ENCODE measurements at regions not wholly inside any gene's neighbourhood (a gene's known extent, or its start where the extent isn't known, plus 50 kb on each side); places are given as distances from the start of the nearest gene placed in this dataset.

- H3K36me3 ChIP-seq (ENCODE audit: control insufficient read depth in 4 of 4, insufficient read depth in 4 of 4, low read length in 4 of 4): no peaks in the 10 kb centered on the region
- no peak for ATAC-seq (ENCODE audit: insufficient read depth, low FRiP score)
- H3K4me3 ChIP-seq: no peak overlapping the region
- no peaks in the 10 kb centered on the region for H3K9me3 ChIP-seq (ENCODE audit: control insufficient read depth in 4 of 4, insufficient read depth in 3 of 4, low read length in 3 of 4)
- TF ChIP-seq CTCF (IDR thresholded peaks at IDR 0.05; ENCODE audit: control extremely low read depth, extremely low read depth): no peak
- no peaks in the 10 kb centered on the region for H3K27me3 ChIP-seq (ENCODE audit: control insufficient read depth in 3 of 3, insufficient read depth in 3 of 3, low read length in 2 of 3)
- H3K9ac ChIP-seq (ENCODE audit: insufficient read depth in 1 of 2, low read length in 2 of 2): no peak overlapping the region
- peaks cover 0 to 53% (median 8%) of the 10 kb centered on the region in 5 donors for H3K4me1 ChIP-seq (ENCODE audit: control insufficient read depth in 5 of 5, insufficient read depth in 5 of 5, low read length in 5 of 5)
- DNase-seq: no peak
- H3K27ac ChIP-seq (ENCODE audit: low read depth in 1 of 2, low read length in 1 of 2): no peak overlapping the region
- WGBS, 2 donors: 48 to 75% methylated on average over 2 of the region's 2 CpGs
Observed at GRCh38 chr12:91276509-91276908, 93.9 kb upstream of the DCN start.

GRCh38 chr12:91275321-91275720 is 92.7 kb upstream of the DCN start:
- Histone ChIP-seq H3K36me3 (ENCODE audit: control insufficient read depth in 4 of 4, insufficient read depth in 4 of 4, low read length in 4 of 4) (no peaks in the 10 kb centered on the region), H3K9me3 (ENCODE audit: control insufficient read depth in 4 of 4, insufficient read depth in 3 of 4, low read length in 3 of 4) (no peaks in the 10 kb centered on the region), H3K9ac (ENCODE audit: insufficient read depth in 1 of 2, low read length in 2 of 2) (peak overlapping the region in 1 of 2 donors; percentile 71), H3K27me3 (ENCODE audit: control insufficient read depth in 3 of 3, insufficient read depth in 3 of 3, low read length in 2 of 3) (no peaks in the 10 kb centered on the region), H3K4me3 (no peak overlapping the region), H3K27ac (ENCODE audit: low read depth in 1 of 2, low read length in 1 of 2) (no peak overlapping the region), H3K4me1 (ENCODE audit: control insufficient read depth in 5 of 5, insufficient read depth in 5 of 5, low read length in 5 of 5) (peaks cover 0 to 61% (median 8%) of the 10 kb centered on the region in 5 donors)
- DNase-seq: no peak
- no peak for ATAC-seq (ENCODE audit: insufficient read depth, low FRiP score)
- WGBS, 2 donors: 61 to 73% methylated on average over 1 of the region's 1 CpG
- no peak for TF ChIP-seq CTCF (IDR thresholded peaks at IDR 0.05; ENCODE audit: control extremely low read depth, extremely low read depth)

GRCh38 chr12:91274916-91275315 is 92.3 kb upstream of the DCN start:
- DNase-seq (peak; percentile 59 to 97 (median 96)), ATAC-seq (ENCODE audit: insufficient read depth, low FRiP score) (no peak)
- Histone ChIP-seq H3K4me3 (no peak overlapping the region), H3K9me3 (ENCODE audit: control insufficient read depth in 4 of 4, insufficient read depth in 3 of 4, low read length in 3 of 4) (no peaks in the 10 kb centered on the region), H3K27me3 (ENCODE audit: control insufficient read depth in 3 of 3, insufficient read depth in 3 of 3, low read length in 2 of 3) (no peaks in the 10 kb centered on the region), H3K4me1 (ENCODE audit: control insufficient read depth in 5 of 5, insufficient read depth in 5 of 5, low read length in 5 of 5) (peaks cover 0 to 64% (median 8%) of the 10 kb centered on the region in 5 donors), H3K36me3 (ENCODE audit: control insufficient read depth in 4 of 4, insufficient read depth in 4 of 4, low read length in 4 of 4) (no peaks in the 10 kb centered on the region), H3K9ac (ENCODE audit: insufficient read depth in 1 of 2, low read length in 2 of 2) (peak overlapping the region in 1 of 2 donors; percentile 71), H3K27ac (ENCODE audit: low read depth in 1 of 2, low read length in 1 of 2) (peak overlapping the region in 1 of 2 donors; percentile 12)
- TF ChIP-seq CTCF (IDR thresholded peaks at IDR 0.05; ENCODE audit: control extremely low read depth, extremely low read depth): no peak
- 4 to 5% methylated on average over 1 of the region's 1 CpG for WGBS, 2 donors

- TF ChIP-seq CTCF (IDR thresholded peaks at IDR 0.05; ENCODE audit: control extremely low read depth, extremely low read depth): no peak
- Histone ChIP-seq H3K9me3 (ENCODE audit: control insufficient read depth in 4 of 4, insufficient read depth in 3 of 4, low read length in 3 of 4) (no peaks in the 10 kb centered on the region), H3K4me3 (no peak overlapping the region), H3K27me3 (ENCODE audit: control insufficient read depth in 3 of 3, insufficient read depth in 3 of 3, low read length in 2 of 3) (no peaks in the 10 kb centered on the region), H3K4me1 (ENCODE audit: control insufficient read depth in 5 of 5, insufficient read depth in 5 of 5, low read length in 5 of 5) (peaks cover 0 to 64% (median 8%) of the 10 kb centered on the region in 5 donors), H3K36me3 (ENCODE audit: control insufficient read depth in 4 of 4, insufficient read depth in 4 of 4, low read length in 4 of 4) (no peaks in the 10 kb centered on the region), H3K27ac (ENCODE audit: low read depth in 1 of 2, low read length in 1 of 2) (peak overlapping the region; percentile 29 to 53), H3K9ac (ENCODE audit: insufficient read depth in 1 of 2, low read length in 2 of 2) (peak overlapping the region in 1 of 2 donors; percentile 52)
- ATAC-seq (ENCODE audit: insufficient read depth, low FRiP score) (no peak), DNase-seq (no peak)
- WGBS, 2 donors: 57 to 83% methylated on average over 5 of the region's 5 CpGs
Observed at GRCh38 chr12:91273560-91273959, 90.9 kb upstream of the DCN start.
